ENCODE measurements at regions not wholly inside any gene's neighbourhood (a gene's known extent, or its start where the extent isn't known, plus 50 kb on each side); places are given as distances from the start of the nearest gene placed in this dataset.

DNA sequence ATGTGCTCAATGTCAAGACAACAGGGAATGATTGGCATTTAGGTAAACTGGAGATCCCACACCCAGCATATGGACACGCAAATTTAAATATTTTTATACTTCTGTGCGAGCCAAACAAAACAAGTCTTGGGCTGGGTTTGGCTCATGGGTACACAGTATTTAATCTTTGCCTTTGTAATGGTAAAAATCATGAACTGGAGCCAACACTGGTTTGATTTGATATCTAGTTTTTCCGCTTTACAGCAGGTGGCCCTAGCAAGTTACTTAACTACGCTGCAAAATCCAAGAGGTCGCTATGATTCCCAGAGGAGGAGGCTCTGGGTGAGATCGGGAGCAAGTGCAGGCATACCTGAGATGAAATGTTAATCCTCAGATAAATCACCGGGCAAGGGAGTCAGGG is 207.9 kb upstream of the SATB1 start:
- TF ChIP-seq, protein P1, sequence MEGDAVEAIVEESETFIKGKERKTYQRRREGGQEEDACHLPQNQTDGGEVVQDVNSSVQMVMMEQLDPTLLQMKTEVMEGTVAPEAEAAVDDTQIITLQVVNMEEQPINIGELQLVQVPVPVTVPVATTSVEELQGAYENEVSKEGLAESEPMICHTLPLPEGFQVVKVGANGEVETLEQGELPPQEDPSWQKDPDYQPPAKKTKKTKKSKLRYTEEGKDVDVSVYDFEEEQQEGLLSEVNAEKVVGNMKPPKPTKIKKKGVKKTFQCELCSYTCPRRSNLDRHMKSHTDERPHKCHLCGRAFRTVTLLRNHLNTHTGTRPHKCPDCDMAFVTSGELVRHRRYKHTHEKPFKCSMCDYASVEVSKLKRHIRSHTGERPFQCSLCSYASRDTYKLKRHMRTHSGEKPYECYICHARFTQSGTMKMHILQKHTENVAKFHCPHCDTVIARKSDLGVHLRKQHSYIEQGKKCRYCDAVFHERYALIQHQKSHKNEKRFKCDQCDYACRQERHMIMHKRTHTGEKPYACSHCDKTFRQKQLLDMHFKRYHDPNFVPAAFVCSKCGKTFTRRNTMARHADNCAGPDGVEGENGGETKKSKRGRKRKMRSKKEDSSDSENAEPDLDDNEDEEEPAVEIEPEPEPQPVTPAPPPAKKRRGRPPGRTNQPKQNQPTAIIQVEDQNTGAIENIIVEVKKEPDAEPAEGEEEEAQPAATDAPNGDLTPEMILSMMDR (IDR thresholded peaks at IDR 0.05; ENCODE audit: borderline replicate concordance, extremely low read depth, low read length, poor library complexity, severe bottlenecking) = no peak
- TF ChIP-seq EZH2 (IDR thresholded peaks at IDR 0.05; ENCODE audit: borderline replicate concordance, low read depth, low read length, severe bottlenecking) = no peak

All from DND-41 (cell line).